GM18909 (cell line): ENCODE measurements at regions not wholly inside any gene's neighbourhood (a gene's known extent, or its start where the extent isn't known, plus 50 kb on each side); places are given as distances from the start of the nearest gene placed in this dataset.

Source experiments
- ATAC-seq: cut with Tn5 transposase; IDR thresholded peaks from one replicate; pipeline ENCODE4 v1.9.1; 2021; ENCODE audit warnings: mild to moderate bottlenecking; ENCODE audit not compliant: unreplicated experiment, poor library complexity

DNA sequence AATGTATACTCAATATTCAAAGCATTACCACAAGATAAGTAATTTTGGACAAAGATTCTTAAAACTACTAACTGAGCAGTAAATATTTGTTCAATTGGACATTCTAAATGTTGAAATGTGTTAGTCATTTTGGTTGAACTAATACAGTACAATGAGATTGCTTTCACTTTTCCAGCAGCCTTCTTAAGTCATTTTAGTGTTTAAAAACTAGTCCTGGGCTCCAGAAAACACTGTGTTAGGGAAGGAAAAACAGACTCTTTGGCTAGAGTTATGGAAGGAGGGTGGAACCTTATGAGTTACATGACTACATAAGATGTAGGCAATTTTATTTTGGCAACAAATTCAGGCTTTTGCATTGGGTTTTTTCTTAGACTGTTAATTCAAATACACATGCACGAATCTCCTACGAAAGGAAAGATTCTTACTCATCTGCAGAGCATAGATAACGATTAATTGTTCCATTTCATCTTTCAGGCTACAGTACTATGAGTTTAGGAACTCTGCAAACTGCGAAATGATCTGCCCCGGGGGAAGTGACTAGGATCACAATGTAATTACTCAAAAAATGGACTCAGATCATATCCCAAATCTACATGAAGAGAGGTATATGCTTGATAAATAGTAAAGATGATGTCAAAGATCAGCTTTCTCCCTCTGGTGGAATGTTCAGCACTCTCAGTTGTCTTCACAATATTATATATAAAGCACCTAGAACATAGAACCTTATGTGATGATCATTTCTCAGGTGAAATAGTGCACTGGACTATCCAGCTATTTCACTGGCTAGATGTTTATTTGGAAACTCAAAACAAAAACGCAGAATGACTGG is 492.8 kb upstream of the MDFIC2 start:
- no peak for ATAC-seq

DNA sequence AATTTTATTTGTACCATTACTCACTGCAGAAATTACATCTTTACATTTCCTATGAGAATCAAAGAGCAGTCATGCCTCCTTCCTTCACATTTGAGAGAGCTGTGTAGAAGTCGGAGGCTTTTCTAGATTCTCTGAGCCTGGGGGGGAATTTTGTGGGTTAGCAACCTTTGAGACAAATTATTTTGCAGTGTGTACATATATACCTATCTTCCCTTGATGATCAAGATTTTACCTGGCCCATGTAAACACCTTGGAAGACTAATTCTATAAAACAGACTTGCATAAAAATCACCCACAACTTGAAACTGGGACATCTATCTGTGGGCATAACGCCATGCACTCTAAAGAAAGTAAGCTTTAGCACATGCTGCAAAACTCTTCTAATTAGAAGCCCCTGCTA is 491.5 kb upstream of the MDFIC2 start:
- ATAC-seq: no peak

DNA sequence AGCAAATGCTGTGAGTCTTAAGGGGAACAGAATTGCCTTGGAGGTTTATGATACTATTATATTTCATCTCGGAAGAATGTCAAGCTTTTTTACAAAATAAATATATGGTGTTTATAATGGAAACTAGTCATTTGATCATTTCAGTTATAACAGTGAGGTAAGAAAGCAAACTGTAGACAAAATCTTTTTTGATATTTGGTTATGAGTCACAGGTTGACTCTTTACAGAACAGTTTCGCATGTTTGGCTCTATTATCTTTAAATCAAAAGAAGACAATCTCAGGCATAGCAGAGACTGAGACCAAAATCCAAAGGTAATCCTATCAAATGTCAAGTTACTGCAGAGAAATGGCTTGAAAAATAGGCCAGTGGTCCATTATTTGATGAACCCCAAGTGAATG is 490.9 kb upstream of the MDFIC2 start:
- ATAC-seq: no peak

DNA sequence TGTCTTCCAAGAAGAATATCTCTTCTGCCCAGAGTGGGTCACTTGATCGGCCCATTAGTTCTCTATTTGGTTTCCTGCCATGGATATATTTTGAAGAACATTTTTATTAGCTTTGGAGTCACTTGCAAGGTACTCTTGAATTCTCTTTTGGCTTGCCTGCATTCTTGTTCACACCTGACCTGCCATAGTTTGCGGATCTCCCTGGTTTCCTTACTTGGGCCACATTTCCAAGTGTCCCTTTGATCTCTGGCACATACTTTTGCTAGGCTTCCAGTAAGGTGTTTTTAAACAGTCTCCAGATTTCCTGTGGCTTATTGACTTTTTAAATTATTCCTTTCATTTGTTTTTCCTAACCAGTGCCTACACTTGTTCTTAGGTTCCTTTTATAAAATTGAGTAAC is 488.5 kb upstream of the MDFIC2 start:
- no peak for ATAC-seq

DNA sequence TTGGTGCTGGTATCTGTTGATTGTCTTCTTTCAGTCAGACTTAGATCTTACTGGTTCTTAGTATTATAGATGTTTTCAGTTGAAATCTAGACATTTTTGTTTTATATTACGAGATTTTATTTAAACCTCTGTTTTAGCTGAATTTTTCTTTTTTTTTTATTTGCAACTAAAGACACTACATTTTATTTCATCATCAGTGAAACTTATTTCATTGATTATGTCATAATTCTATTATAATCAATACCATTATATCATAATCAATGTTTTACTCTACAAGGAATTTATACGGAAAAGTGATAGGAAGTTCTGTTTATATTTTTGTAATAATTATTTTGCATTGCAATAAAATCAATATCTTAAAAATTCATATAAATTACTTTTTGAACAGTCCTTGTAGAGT is 477.4 kb upstream of the MDFIC2 start:
- ATAC-seq: no peak

DNA sequence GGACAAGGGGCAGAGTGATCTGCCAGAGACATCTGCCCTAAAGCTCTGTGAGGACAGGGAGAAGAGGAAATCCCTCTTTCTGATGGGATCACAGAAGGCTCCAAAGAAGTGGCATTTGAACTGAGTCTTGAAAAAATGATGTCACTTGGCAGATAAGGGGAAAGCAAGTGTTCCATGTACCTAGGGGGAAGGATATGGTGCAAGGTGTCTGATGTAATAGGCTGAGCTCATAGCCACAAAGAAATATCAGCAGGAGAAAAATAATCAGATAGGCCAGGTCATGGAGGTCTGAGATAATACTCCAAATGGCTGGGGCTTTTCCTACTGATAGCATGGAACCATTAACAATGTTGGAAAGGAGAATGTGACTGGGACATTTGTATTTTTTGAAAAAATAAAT is 468.4 kb upstream of the MDFIC2 start:
- ATAC-seq: no peak

DNA sequence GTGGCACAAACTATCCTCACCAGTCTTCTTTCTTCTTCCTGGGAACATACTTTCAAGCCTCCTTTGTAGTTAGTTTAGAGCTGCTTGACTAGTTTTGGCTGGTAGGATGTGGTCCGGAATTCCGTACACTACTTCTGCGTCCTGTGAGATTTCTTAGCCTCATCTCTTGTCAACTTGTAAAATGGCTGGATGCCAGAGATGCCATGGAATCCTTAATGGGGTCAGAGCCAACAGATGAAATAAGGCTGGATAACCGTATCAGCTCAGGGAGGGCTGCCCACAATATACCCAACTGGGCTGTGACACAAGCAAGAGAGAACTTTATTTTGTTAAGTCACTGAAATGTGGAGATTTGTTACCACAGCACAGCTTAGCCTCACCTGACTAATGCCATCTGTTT is 466.9 kb upstream of the MDFIC2 start:
- no peak for ATAC-seq

DNA sequence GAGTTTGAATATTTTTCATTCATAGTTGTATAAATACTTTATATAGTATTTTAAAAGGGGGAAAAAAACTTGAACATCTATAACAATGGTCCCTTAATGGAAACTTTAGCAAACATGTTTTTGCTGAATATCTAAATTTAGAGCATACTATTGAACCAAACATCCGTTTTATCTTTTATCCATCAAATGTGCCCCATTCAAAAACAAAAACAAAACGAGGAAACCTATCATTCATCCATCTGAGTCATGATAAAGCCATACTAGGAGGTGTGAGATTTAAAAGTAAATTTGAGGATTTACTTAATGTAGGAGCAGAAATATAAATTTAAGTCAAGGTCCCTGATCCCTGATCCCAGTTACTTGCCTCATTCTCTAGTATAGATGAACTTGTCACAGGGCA is 463.6 kb upstream of the MDFIC2 start:
- ATAC-seq: no peak

DNA sequence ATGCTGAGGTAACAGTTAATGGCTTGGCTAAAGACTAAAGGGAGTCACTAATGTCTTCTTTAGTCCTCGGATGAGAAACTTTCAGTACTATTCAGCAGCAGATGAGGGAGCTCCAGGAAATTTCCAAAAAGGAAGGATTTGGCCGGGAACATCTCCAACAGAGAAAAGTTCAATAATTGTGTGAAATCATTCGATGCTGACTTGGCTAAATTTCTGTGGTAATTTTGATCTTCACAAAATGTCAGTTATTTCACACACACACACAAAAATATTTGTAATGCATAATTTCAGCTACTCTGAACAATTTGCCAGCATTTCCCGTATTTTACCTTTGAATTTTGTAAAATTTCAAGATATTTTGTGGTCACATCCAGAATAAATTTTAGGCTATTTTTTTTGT is 462.8 kb upstream of the MDFIC2 start:
- ATAC-seq: no peak

DNA sequence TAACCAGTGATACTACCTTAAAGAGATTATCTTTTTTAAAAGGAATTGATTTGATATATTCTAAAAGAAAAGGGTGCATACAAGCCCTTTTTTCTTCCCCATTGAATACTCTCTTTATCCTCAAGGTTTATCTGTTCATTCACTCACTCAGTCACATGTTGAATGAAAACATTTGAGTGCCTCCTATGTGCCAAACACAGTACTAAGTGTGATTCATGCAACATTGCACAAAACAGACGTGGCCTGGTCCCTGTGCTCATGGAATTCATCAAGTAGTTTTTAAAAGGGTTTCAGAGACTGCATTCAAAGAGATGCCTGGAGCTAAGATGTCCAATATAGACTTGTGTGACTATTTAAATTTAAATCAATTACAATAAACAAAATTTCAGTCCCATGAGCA is 462.2 kb upstream of the MDFIC2 start:
- no peak for ATAC-seq

DNA sequence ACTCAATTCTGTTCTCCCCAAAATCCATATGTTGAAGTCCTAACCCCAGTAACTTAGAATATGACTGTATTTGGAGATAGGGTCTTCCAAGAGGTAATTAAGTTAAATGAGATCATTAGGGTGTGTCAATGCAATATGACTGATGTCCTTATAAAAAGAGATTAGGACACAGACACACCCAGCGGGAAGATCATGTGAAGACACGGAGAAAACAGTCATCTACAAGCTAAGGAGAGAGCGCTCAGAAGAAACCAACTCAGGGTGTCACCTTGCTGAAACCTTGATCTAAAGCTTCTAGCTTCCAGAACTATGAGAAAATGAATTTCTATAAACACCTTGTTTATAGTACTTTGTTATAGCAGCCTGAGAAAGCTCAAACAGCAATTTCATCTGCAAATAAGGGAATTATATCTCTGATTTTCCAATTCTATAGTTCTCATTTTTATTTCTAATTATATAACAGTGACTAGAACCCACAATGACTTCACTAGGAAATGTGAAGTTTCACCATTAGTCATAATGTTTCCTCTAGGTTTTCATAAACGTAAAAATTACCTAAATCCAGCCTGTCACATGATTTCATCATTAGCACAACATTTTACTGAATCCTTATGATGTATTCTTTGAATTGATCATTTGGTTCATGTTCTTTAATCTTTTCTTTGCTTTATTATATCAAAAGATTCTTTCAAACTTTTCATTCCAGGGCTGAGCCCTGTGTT is 459.1 kb upstream of the MDFIC2 start:
- peak; percentile 45 for ATAC-seq

DNA sequence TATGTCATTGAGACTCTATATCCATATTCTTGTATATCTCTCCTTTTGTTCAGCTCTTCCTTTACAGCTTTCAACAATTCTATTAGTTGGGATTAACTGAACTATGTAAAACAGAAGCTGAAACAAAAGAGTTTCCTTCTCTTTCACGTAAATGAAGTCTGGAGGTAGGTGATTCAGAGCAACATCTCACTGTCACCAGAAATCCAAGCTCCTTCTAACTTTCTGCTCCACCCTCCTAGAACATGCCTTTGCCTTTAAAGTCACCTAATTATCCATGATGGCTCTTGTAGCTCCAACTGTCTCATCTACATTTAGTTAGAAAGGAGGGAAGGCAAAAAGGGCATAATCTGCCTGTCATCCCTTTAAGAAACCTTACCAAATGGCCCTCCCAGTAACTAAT is 458.2 kb upstream of the MDFIC2 start:
- ATAC-seq: no peak

DNA sequence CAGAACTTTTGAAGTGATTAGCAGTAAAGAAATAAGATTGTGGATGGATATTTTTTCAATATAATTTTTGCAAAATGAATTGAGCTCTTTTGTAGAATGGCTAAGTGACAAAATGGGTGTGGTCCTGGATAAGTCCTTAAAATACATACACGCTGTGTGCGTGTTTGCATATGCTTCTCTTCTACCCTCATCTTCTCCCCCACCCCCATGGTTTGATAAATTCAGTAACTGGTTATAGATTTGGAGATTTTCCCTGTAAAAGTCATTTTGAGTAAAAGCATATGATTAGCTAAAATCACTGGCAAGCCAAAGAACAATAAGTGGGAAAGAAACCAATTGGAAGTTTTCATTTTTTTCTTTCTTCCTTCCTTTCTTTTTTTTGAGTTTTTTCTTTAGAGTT is 453.9 kb upstream of the MDFIC2 start:
- no peak for ATAC-seq

DNA sequence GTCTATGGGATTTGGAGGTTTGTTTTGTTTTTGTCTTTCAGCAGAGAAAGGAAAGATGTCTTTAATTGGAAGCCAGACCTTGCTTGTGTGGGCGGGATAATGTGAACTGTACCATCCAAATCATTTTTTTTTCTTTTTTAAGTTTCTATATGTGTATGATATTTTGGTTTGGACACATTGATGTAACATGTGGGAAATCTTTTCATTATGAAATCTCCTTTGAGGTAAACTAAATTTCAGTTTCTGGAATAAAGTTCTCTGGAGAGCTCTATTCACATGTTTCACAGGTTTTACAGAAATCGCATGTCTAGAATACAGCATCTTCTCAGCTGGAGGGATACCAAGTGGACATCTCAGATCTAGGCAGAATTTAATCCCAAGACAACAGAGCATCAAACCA is 451.5 kb upstream of the MDFIC2 start:
- ATAC-seq: no peak

DNA sequence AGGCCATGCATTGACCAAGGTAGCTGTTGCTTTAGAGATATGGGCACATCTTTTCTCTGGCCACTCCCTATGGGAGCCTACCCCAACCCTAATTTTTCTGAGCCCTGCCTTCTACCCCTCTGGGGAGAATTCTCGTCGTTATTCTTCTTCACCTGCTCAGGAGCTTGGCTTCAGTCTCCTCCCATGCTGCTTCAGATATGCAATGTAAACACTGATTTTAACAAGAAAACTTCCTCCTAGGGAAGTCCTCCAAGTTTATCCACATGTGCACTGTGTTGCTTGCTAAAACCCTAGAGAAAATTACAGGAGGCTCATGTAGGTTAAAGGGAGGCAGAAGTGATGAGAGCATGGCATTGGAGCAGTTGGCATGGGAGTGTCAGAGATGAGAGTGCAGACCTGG is 445.2 kb upstream of the MDFIC2 start:
- no peak for ATAC-seq

DNA sequence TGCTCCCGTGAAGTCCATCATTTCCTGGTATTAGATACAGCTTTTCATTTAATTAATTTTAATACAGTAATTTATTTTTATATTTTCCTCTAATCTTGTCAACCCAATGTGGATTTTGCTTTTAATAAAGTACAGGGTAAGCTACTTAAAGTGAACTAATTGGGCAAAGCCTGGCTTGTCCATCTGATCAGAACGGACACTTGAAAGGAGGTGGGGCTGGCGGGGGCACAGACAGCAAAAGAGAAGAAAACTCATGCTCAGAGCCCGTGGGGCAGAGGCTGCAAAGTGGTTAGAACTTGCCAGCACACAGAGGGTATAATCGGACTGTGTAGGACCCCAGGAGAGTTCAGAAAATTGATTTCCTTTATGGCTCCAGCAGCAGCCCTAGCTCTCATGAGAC is 443.1 kb upstream of the MDFIC2 start:
- no peak for ATAC-seq

DNA sequence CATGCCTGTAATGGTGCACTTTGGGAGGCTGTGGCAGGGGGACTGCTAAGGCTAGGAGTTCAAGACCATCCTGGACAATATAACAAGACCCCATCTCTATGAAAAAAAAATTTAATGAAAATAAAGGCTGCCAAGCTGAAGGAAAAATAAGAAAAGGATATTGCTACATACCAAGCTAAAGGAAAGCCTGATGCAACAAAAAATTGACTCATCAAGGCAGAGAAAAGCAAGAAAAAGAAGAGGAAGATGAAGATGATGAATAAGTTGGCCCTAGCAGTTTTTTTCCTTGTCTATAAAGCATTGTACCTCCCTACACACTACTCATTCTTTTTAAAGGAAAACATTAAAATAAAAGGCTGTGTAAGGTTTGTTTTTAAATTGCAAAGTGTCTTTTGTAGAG is 441.9 kb upstream of the MDFIC2 start:
- no peak for ATAC-seq

DNA sequence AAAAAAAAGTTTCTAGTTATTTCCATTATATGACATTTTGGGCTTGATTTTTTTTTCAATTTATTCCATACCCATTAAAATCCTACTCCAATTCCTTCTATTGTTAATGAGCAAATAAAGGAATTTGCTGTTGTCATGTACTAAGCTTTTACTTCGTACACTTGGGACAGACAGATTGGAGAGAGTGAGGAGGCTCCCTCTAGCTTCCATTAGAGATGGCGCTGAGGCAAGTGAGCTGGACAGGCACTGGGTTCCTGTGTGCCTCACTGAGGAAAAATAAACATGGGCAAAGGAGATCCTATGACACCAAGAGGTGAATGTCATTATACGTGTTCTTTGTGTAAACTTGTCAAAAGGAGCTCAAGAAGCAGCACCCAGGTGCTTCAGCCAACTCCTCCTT is 441.1 kb upstream of the MDFIC2 start:
- no peak for ATAC-seq

DNA sequence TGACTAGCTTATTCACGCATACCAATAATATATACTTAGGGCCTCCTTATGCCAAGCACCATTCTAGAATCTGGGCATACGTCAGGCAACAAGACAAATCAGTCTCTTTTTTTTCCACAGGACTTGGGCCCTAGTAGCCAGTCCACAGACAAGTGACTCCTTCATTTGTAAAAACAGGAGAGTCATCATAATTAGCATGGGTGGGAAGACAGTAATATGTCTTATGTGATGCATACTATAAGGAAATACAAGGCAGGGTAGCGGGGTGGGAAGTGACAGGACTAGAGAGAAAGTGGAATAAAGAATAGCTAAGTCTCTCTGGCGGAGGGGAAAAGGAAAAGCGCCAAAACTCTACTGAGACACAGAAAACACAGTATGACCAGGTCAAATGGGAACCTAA is 439.6 kb upstream of the MDFIC2 start:
- ATAC-seq: no peak

DNA sequence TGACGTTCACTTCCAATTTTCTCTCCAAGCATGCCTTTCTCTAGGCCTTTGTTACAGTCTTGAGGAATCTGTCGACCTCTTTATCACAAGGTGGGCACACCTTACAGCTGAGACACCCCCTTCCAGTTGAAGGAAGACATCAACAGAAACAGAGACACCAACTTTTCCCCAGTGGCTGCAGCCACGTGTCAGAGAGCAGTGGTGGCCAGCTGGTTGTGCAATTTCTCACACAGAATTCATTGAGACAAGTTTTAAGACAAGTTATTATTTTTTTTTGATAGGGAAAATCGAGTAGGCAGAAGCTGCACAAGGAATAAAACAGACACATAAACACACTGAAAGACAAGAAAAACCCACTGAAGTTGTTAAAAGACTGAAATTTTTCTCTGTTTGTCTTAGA is 436.7 kb upstream of the MDFIC2 start:
- ATAC-seq: no peak

DNA sequence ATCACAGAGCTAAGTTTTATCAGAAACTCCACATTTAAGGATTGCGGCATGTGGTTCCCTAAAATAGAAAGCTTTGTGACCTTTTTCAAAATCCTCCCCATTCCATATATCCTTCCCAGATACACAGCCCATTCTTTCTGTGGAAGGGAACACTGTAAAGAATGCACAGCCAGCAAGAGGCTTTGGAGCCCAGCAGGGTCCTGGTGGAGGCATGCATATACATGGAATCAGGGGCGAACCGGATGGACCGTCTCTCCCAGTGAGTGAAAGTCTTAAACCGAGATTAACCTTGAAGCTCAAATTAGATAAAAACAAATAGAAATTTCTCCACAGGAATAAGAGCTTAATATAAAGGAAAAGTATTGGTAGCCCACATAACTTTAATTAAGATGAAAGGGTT is 436.2 kb upstream of the MDFIC2 start:
- no peak for ATAC-seq

DNA sequence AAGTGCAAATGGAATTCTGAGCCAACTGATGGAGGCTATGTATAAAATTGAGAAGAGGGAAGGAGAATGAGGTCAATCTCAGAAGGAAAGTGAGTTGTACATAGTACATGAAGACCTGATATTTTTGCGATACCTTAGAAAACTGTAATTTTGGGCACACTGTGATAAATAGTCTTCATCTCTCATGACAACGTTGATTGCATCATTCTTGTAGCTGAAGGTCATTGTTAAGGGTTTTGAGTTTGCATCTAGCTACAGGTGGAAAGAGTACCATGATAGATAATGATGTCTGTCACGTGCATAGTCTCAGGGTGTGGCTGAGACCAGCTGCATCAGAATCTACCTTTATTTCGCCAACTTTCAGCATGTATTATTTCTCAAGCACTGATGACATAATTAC is 435.4 kb upstream of the MDFIC2 start:
- ATAC-seq: no peak
